Neuron (in vitro differentiated cells): ENCODE measurements at regions not wholly inside any gene's neighbourhood (a gene's known extent, or its start where the extent isn't known, plus 50 kb on each side); places are given as distances from the start of the nearest gene placed in this dataset.

ENCODE experiments used
- H2AFZ ChIP-seq: one replicate; pipeline ENCODE4 v1.6.1; 2013; ENCODE audit warnings: low read depth, mild to moderate bottlenecking, inconsistent platforms, low read length, moderate library complexity
- H3K27me3 ChIP-seq: one replicate; pipeline ENCODE4 v1.6.1; 2013; ENCODE audit warnings: low read length; ENCODE audit not compliant: insufficient read depth
- H3K36me3 ChIP-seq: one replicate; pipeline ENCODE4 v1.6.1; 2013; ENCODE audit warnings: low read length; ENCODE audit not compliant: insufficient read depth
- H3K4me1 ChIP-seq: one replicate; pipeline ENCODE4 v1.6.1; 2013; ENCODE audit warnings: low read length; ENCODE audit not compliant: insufficient read depth
- H3K4me3 ChIP-seq: 2 replicates; pipeline ENCODE4 v1.5.1; 2013; ENCODE audit warnings: mild to moderate bottlenecking, low read length, moderate library complexity
- H3K9me3 ChIP-seq: one replicate; pipeline ENCODE4 v1.6.1; 2013; ENCODE audit warnings: low read length

DNA sequence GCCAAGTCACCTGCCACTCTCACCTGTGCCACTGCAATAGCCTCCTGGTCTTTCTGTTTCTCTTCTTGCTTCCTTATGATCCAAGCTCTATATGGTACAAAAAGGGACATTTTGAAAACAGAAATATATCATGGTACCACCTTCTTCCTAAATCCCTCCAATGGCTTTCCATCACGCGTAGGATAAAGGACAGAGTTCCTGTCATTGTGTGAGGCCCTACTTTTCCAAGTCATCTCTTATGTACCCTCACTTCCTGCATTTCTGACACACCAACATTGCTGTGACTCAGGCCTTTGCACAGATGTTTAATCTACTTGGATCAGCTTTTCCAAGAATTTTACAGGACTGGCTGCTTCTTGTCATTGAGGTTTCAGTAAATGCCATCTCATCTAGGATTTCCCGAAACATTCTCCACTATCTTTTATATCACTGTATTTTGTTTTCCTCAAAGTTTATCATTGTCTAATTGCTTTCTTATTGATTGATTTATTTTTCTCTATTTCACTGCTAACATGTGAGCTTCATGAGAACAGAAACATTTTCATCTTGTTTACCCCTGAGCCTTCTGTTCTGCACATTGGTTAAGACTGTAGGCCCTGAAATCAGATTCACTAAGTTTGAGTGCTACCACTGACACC, 426.1 kb upstream of the FANCL start:
- Histone ChIP-seq H3K36me3 (no peaks in the 10 kb centered on the region), H3K27me3 (no peaks in the 10 kb centered on the region), H3K4me1 (no peaks in the 10 kb centered on the region)

DNA sequence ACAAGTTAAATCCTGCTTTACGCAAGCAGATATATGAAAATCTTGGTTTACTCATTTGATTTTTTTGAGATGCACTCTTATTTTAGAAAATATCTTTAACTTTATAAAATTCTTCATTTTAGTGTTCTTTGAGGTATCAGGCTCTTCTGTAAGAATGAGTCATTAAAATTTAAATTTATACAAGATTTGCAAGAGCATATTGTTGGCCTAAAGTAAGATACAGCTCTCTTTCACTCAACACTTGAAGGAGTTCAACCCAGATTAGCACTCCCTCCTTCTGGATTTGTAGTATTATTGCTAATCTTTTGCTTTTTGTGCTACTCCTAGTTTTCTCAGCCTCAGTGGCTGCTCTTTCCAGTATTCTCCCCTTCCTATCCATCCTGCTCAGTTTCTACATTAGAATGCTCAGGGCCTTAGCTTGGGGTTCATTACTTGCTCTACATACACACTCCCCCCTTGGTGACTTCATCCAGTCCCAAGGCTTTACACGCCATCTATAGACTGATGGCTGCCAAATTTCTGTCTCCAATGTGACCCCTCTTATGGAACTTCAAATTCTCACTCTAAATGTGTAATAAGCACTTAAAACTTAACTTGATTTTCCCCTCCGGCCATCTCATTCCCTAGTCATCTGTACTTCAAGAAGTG, 425.3 kb upstream of the FANCL start:
- Histone ChIP-seq H3K4me1 (no peaks in the 10 kb centered on the region), H3K9me3 (no peaks in the 10 kb centered on the region), H3K27me3 (no peaks in the 10 kb centered on the region), H3K4me3 (no peak overlapping the region), H2AFZ (no peak overlapping the region), H3K36me3 (no peaks in the 10 kb centered on the region)

More for the DNA sequence above, 426.1 kb upstream of the FANCL start:
- Histone ChIP-seq H3K9me3 (no peaks in the 10 kb centered on the region), H3K4me3 (no peak overlapping the region), H2AFZ (no peak overlapping the region)

DNA sequence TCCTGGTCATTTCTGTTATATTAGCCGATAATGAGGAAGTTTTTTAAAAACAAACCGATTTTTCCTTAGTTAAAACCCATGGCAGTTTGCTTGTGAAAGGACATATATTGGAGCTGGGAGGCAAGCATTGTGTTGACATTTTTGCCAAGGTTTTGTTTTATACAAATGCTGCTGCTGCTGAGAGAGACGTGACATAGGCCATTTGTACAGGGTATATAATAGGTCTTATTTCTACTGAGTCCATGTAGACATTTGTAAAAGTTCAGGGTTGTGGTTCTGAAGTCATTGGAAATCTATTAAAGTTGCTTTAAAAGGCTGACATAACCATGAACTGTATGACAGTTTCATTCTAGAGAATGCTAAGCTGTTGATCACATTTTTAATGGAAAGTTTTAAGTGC, 424.0 kb upstream of the FANCL start:
- Histone ChIP-seq H3K4me1 (no peaks in the 10 kb centered on the region), H3K27me3 (no peaks in the 10 kb centered on the region)

DNA sequence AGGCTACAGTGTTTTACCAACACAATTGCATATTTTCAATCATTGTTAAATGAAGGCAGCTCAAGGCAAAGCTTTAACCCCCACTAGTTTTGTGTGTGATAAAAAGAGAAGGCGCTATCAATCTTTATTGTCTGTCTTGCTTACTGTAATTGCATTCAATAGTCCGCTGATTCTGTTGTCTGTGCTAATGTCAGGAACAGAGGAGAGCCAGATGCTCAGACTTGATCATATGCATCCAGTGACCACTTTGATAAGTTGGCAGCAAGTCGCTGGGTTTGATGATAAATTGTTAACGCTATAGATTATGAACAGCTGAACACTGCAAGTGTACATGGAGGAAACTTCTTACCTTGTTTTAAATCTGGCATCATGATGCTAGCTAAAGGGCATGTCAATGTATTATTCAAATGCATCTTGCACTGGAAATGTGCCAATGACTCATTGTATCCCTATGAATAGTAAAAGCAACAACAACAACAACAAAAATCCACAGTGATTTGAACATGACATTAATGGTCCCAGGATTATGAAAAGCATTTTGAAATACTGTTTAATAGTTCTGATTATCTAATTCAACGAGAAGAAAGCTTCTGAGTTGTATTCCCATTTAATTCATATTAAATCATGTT, 423.5 kb upstream of the FANCL start:
- Histone ChIP-seq H3K36me3 (no peaks in the 10 kb centered on the region), H3K4me3 (no peak overlapping the region), H2AFZ (no peak overlapping the region), H3K4me1 (no peaks in the 10 kb centered on the region), H3K9me3 (no peaks in the 10 kb centered on the region), H3K27me3 (no peaks in the 10 kb centered on the region)

More for the DNA sequence above, 424.0 kb upstream of the FANCL start:
- no peaks in the 10 kb centered on the region for H3K36me3 ChIP-seq
- H3K9me3 ChIP-seq: no peaks in the 10 kb centered on the region
- no peak overlapping the region for H2AFZ ChIP-seq
- H3K4me3 ChIP-seq: no peak overlapping the region

DNA sequence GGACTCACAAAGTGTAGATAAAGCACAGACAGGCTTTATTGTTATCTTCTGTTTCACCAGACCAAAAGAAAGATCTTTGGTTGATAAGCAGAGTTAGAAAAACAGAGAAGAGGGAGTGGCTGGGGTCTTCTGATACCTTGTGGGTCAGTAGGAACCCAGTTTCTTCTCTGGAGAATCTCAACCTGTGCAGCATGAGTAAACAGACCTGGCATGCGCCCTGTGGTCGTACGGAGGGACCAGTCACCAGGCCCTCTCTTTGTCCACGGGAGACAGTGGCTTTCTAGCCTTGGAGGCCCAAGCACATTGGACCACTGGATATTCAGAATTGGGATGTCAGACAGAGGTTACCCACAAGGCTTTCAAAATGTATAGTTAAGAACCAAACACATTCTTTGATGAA, 418.9 kb upstream of the FANCL start:
- H3K27me3 ChIP-seq: no peaks in the 10 kb centered on the region
- no peaks in the 10 kb centered on the region for H3K9me3 ChIP-seq
- no peak overlapping the region for H2AFZ ChIP-seq
- H3K4me3 ChIP-seq: no peak overlapping the region
- H3K36me3 ChIP-seq: no peaks in the 10 kb centered on the region
- no peaks in the 10 kb centered on the region for H3K4me1 ChIP-seq

DNA sequence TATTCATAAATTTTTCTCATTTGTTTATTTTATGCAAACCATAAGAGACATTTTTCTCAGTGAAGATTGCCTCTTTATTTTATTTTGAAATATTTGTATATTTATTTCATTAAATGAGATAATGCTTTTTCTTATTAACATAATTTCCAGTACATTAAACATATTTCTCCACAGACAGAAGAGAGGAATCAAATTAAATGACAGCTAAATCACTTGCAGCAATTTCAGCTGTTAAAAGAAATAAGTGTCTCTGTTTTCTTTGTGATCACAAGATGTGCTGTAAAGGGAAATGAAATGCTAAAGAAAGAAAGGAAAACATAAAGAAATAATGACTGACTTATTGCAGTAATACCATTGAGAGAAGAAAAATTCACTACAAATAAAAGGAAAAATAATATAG, 414.0 kb upstream of the FANCL start:
- Histone ChIP-seq H3K9me3 (no peaks in the 10 kb centered on the region), H3K27me3 (no peaks in the 10 kb centered on the region), H3K4me3 (no peak overlapping the region), H3K36me3 (no peaks in the 10 kb centered on the region), H2AFZ (no peak overlapping the region), H3K4me1 (no peaks in the 10 kb centered on the region)

DNA sequence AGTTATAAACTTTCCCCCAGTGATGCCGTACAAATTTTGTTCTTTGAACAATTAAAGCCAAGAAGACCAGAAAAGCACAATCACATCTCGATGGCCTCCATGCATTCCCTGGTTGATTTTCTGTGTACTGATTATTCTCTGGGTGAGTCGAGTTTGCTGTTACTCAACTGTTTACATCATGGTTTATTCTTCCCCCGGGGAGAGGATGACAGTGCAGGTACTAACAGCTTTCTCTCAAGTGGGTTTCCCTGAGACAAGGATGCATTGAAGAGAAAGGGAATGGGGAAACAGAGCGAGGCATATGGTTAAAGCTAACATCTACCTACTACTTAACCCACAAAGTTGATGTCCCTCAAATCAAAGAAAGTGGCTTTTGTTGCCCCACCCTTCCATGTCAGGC, 410.8 kb upstream of the FANCL start:
- Histone ChIP-seq H3K36me3 (no peaks in the 10 kb centered on the region), H3K27me3 (no peaks in the 10 kb centered on the region), H3K4me3 (no peak overlapping the region), H3K9me3 (no peaks in the 10 kb centered on the region), H3K4me1 (no peaks in the 10 kb centered on the region), H2AFZ (no peak overlapping the region)

DNA sequence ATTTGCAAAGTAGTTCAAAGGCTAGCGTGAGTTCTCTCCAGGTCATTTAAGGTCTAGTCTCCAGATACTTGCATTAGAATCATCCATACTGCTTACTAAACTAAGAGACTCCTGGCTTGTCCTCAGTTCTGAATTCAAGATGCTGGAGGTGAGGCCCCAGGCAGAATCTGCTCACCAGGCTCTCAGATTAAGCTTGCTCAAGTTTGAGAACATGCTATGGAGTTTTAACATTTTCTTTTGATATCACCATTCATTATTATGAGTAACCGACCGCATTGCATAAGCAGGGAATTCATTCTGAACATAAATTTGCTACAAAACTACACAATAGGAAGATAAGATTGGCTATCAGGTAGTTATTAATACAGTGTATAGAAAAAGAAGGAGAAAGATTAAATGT, 409.7 kb upstream of the FANCL start:
- H3K27me3 ChIP-seq: no peaks in the 10 kb centered on the region

DNA sequence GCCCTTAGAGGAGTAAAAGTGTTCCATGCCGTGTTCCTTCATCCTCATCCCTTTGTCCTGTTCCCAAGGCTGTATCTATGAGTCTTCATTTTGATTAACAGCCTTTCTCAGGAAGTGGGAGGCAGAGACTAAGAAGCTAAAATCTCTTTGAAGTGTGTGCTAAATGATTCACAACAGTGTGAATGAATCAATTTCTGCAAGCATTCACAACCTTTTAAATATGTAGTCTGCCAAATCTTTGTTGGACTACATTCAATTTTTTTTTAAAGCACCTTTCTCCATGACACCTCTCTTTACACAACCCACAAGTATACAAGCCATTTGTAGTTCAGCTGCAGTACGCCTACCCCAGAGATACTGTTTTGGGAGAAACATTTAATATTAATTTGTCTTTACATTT, 408.6 kb upstream of the FANCL start:
- no peaks in the 10 kb centered on the region for H3K36me3 ChIP-seq
- no peaks in the 10 kb centered on the region for H3K27me3 ChIP-seq
- no peak overlapping the region for H2AFZ ChIP-seq
- H3K9me3 ChIP-seq: no peaks in the 10 kb centered on the region
- no peak overlapping the region for H3K4me3 ChIP-seq
- no peaks in the 10 kb centered on the region for H3K4me1 ChIP-seq

More for the DNA sequence above, 409.7 kb upstream of the FANCL start:
- H3K9me3 ChIP-seq: no peaks in the 10 kb centered on the region
- H2AFZ ChIP-seq: no peak overlapping the region
- no peak overlapping the region for H3K4me3 ChIP-seq
- no peaks in the 10 kb centered on the region for H3K4me1 ChIP-seq
- no peaks in the 10 kb centered on the region for H3K36me3 ChIP-seq

DNA sequence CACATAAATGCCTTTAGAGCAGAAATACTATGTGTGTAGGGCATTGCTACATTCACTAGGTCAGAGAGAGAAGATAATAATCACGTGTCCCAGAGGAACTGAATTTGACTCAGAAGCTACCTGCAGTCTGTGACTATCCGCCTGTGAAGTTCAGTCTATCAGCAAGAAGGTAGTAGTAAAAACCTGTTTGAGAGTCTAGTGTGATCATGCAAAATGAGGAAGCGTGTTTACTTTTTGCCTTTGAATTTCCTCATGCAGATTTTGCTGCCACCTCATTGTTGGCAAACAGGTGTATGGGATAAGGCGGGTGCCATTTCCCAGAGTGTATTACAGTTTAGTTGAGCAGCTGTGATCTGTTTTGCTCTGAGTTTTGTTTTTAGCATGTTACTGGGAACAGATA, 403.9 kb upstream of the FANCL start:
- H3K4me3 ChIP-seq: no peak overlapping the region
- H2AFZ ChIP-seq: no peak overlapping the region
- H3K4me1 ChIP-seq: peaks cover 2% of the 10 kb centered on the region
- H3K27me3 ChIP-seq: no peaks in the 10 kb centered on the region
- H3K9me3 ChIP-seq: no peaks in the 10 kb centered on the region
- no peaks in the 10 kb centered on the region for H3K36me3 ChIP-seq

DNA sequence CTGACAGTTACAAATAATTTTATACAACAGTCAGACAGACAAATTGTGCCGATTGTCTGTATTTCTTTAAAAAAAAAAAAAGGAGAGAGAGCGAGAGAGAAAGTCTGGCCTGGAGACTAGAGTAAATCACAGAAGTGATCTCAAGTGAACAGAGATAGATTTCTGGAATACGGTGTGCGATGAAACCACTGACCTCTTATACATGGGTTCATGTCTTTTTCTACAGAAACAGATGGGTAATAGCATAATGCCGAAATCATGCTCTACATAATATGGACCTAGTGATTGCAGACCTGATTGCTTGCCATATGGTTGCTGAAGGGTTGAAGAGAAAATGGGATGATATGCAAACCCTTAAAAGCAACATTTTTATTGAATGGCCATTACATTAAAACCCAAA, 403.3 kb upstream of the FANCL start:
- Histone ChIP-seq H3K4me3 (no peak overlapping the region), H3K36me3 (no peaks in the 10 kb centered on the region), H3K9me3 (no peaks in the 10 kb centered on the region), H3K27me3 (no peaks in the 10 kb centered on the region), H2AFZ (no peak overlapping the region), H3K4me1 (peaks cover 3% of the 10 kb centered on the region)

DNA sequence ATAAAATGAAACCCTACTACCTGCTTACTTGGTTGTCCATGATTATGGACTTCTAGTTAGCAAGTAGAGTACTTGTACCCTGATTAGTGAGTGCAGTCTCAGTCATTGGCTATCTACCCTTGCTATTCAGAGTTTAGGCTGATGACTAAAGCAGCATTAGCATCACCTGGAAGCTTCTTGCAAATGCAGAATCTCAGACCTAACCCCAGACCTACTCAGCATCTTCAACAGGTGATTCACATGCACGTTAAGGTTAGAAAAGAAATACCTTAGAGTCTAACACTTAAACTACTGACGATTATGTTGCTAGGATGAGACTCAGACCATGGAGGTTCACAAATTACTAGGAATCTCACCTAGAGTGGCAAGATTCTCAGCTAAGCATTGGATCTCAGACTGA, 399.9 kb upstream of the FANCL start:
- Histone ChIP-seq H3K4me3 (no peak overlapping the region), H3K4me1 (peaks cover 10% of the 10 kb centered on the region), H3K36me3 (no peaks in the 10 kb centered on the region), H3K27me3 (no peaks in the 10 kb centered on the region), H2AFZ (no peak overlapping the region), H3K9me3 (no peaks in the 10 kb centered on the region)

DNA sequence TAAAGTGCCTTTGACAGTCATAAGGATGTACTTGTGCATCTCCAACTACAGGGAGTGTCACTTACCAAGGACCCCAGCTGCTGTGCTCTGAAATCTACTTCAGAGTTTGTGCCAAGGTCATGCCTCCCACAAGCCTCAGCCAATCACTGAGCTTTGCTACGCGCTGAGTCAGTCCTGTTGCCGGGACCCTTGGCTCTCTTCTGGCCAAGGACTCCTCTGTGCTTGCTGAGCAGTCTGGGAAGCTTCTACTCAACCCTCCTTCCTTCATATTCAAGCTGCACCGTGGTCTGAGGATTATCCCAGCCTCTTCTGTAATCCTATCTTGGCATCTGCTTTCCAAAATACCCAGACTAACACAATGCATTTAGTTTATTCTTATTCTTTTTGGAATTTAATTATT, 398.9 kb upstream of the FANCL start:
- no peak overlapping the region for H3K4me3 ChIP-seq
- H3K27me3 ChIP-seq: no peaks in the 10 kb centered on the region
- H3K4me1 ChIP-seq: peaks cover 14% of the 10 kb centered on the region
- no peak overlapping the region for H2AFZ ChIP-seq
- no peaks in the 10 kb centered on the region for H3K9me3 ChIP-seq
- H3K36me3 ChIP-seq: no peaks in the 10 kb centered on the region
